D721Med (cell line): ENCODE measurements at regions not wholly inside any gene's neighbourhood (a gene's known extent, or its start where the extent isn't known, plus 50 kb on each side); places are given as distances from the start of the nearest gene placed in this dataset.

Experiments used
- DNase-seq: peaks from one replicate; pipeline ENCODE4 v3.0.0; 2011; ENCODE audit warnings: low spot score; ENCODE audit not compliant: insufficient read length
- FAIRE-seq: peaks from 2 replicates; lab custom pipeline; 2011; peaks lifted over from hg19 to GRCh38; lab: Jason Lieb, UNC
- CTCF ChIP-seq: IDR thresholded peaks from 2 replicates; pipeline ENCODE4 v1.5.1; 2012; ENCODE audit warnings: mild to moderate bottlenecking, control low read depth; ENCODE audit not compliant: insufficient read depth; ENCODE audit errors: missing control alignments

DNA sequence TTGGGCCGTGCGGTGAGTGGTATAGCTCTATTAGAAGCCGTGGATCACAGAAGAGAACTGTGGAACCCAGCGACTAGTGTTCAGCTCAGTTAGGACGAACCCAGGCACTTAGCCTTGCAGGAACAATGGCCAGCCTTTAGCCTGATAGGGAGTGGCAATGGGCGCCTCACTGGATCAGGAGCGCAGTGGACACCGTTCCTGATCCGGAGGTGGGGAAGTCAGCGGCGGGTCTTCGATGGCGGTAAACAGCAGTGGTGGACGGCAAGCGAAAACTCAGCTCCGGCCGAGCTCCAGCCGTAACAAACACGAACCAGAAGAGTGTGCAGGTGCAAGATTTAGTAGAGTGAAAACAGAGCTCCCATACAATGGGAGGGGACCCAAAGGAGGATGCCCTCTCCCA lies 340.0 kb downstream of the TLE4 start:
- no peak for TF ChIP-seq CTCF
- no peak for FAIRE-seq
- DNase-seq, result no peak

DNA sequence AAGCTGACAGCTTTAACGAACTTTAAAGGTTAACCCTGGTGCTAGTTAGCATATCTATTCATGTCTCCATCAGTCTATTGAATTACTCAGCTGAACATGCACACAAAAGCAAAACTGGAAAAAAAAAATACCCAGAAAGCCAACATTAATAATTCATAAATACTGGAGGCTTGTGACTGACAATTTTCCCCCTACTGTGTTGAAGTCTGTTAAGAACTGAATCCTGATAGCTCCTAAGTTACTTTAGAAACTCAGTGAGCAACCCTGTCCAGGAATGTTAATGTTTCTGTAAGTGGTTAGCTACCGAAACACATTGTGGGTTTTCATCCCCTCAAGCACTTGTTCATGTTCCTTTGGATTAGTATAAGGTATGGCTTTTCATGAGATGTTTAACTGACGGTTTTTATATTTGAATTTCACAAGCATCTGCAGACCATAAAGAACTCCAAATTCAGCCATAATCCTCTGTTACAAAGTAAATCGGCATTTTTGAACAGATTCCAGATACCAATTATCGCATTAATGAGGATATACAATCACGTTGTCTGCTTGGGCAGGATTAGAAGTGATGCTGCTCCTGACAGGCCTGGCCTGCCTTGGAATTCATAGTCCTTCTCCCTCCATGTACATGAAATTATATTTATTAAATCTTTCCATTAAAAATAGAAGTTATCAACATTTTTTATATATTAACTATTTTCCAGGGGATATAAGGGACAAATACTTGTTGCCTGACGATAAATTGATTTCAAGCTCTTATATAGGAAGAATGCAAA lies 331.2 kb downstream of the TLE4 start:
- FAIRE-seq (peak; percentile 90), DNase-seq (no peak)
- TF ChIP-seq CTCF, result no peak

GRCh38 chr9:79900754-79901153 lies 329.0 kb downstream of the TLE4 start:
- FAIRE-seq (no peak), DNase-seq (no peak)
- no peak for TF ChIP-seq CTCF

GRCh38 chr9:79896390-79896980 lies 324.7 kb downstream of the TLE4 start:
- DNase-seq (no peak), FAIRE-seq (no peak)
- TF ChIP-seq CTCF, result no peak

- no peak for FAIRE-seq
Measured at GRCh38 chr9:79895232-79895631, 323.5 kb downstream of the TLE4 start.

DNA sequence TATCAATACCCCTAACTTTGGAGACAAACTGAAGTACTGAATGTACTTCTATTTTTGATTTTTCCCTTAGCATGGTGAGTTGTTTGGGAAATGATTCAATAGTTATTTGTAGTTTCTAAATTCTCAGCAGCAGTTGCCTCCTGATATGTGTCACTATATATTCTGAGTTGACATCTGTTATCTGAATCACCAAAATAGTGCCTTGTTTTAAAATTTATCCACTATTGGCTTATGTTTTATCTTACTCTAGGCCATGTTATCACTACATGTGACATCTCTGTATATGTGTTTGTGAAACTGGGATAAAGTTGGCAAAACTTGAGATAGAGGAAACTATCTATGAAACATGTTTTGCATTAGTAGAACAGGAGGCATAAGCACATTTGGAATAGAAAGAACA lies 317.6 kb downstream of the TLE4 start:
- TF ChIP-seq CTCF, result no peak
- no peak for DNase-seq
- FAIRE-seq, result no peak

More at GRCh38 chr9:79895232-79895631, 323.5 kb downstream of the TLE4 start:
- no peak for TF ChIP-seq CTCF
- no peak for DNase-seq
